WTC11 (cell line): ENCODE measurements at regions not wholly inside any gene's neighbourhood (a gene's known extent, or its start where the extent isn't known, plus 50 kb on each side); places are given as distances from the start of the nearest gene placed in this dataset.

Source experiments
- ATAC-seq: fragments of 200-7000 bp; cut with Tn5 transposase; 2 replicates; pipeline ENCODE4 v1.10.0; 2021; ENCODE audit warnings: mild to moderate bottlenecking, moderate library complexity
- CTCF ChIA-PET: fragments of 300-600 bp; sonication (Branson Sonifier 250); formaldehyde crosslinking; loops from one replicate; lab custom pipeline; 2021; ENCODE audit warnings: antibody characterized with exemption; lab: Charles Lee
- POLR2A ChIA-PET: fragments of 350-600 bp; sonication (Branson Sonifier 250); formaldehyde crosslinking; loops from one replicate; lab custom pipeline; 2021; ENCODE audit warnings: antibody characterized with exemption; lab: Charles Lee
- DNase-seq: peaks from one replicate; pipeline ENCODE4 v3.0.0; 2021; ENCODE audit warnings: low spot score
- H3K27ac Mint-ChIP-seq: 2 replicates; pipeline ENCODE4 v1.8.0; 2021; ENCODE audit warnings: mixed read lengths
- H3K27me3 Mint-ChIP-seq: 2 replicates; pipeline ENCODE4 v1.8.0; 2021; ENCODE audit warnings: low read depth, mild to moderate bottlenecking, moderate library complexity, mixed read lengths
- H3K36me3 Mint-ChIP-seq: 2 replicates; pipeline ENCODE4 v1.8.0; 2021; ENCODE audit warnings: mixed read lengths
- H3K4me1 Mint-ChIP-seq: 2 replicates; pipeline ENCODE4 v1.8.0; 2022; ENCODE audit warnings: mixed read lengths
- H3K4me3 Mint-ChIP-seq: 2 replicates; pipeline ENCODE4 v1.8.0; 2021; ENCODE audit warnings: mild to moderate bottlenecking, moderate library complexity, mixed read lengths
- H3K9me3 Mint-ChIP-seq: 2 replicates; pipeline ENCODE4 v1.8.0; 2021; ENCODE audit warnings: mixed read lengths
- CREM ChIP-seq: sonication (generic); formaldehyde crosslinking; IDR thresholded peaks from 2 replicates; pipeline ENCODE4 v1.8.1; 2022; ENCODE audit warnings: mild to moderate bottlenecking, missing genetic modification reagents, moderate library complexity
- E2F5 ChIP-seq: sonication (generic); formaldehyde crosslinking; IDR thresholded peaks from 2 replicates; pipeline ENCODE4 v1.8.1; 2022; ENCODE audit warnings: mild to moderate bottlenecking, moderate library complexity, missing genetic modification reagents
- ELF4 ChIP-seq: sonication (generic); formaldehyde crosslinking; IDR thresholded peaks from 2 replicates; pipeline ENCODE4 v1.8.1; 2022; ENCODE audit warnings: low read depth, mild to moderate bottlenecking, moderate library complexity, missing genetic modification reagents
- FOXJ3 ChIP-seq: sonication (generic); formaldehyde crosslinking; IDR thresholded peaks from 2 replicates; pipeline ENCODE4 v1.9.0; 2021; ENCODE audit warnings: missing genetic modification reagents, mild to moderate bottlenecking, borderline replicate concordance
- FOXK1 ChIP-seq: sonication (generic); formaldehyde crosslinking; IDR thresholded peaks from 2 replicates; pipeline ENCODE4 v1.8.0; 2022; ENCODE audit warnings: mild to moderate bottlenecking, moderate library complexity, missing genetic modification reagents
- GRHL2 ChIP-seq: fragments of 250-450 bp; sonication (Bioruptor Pico); IDR thresholded peaks from 2 replicates; pipeline ENCODE4 v1.8.0; 2022; ENCODE audit warnings: mild to moderate bottlenecking, moderate library complexity; ENCODE audit not compliant: insufficient replicate concordance, severe bottlenecking
- HMGXB4 ChIP-seq: sonication (generic); formaldehyde crosslinking; IDR thresholded peaks from 2 replicates; pipeline ENCODE4 v1.8.1; 2023; ENCODE audit warnings: mild to moderate bottlenecking, moderate library complexity, missing genetic modification reagents
- IRF2 ChIP-seq: sonication (generic); formaldehyde crosslinking; IDR thresholded peaks from 2 replicates; pipeline ENCODE4 v1.8.0; 2022; ENCODE audit warnings: low read depth, missing genetic modification reagents, borderline replicate concordance
- JUN ChIP-seq: sonication (generic); formaldehyde crosslinking; IDR thresholded peaks from 2 replicates; pipeline ENCODE4 v1.8.0; 2023; ENCODE audit warnings: mild to moderate bottlenecking, missing genetic modification reagents
- NR1H2 ChIP-seq: sonication (generic); formaldehyde crosslinking; IDR thresholded peaks from 2 replicates; pipeline ENCODE4 v1.9.0; 2021; ENCODE audit warnings: mild to moderate bottlenecking, moderate library complexity, missing genetic modification reagents
- OVOL2 ChIP-seq: fragments of 250-450 bp; sonication (Bioruptor Pico); IDR thresholded peaks from 2 replicates; pipeline ENCODE4 v1.9.0; 2021; ENCODE audit warnings: mild to moderate bottlenecking, borderline replicate concordance
- RELA ChIP-seq: sonication (generic); formaldehyde crosslinking; IDR thresholded peaks from 2 replicates; pipeline ENCODE4 v1.8.1; 2022; ENCODE audit warnings: missing genetic modification reagents, mild to moderate bottlenecking, borderline replicate concordance
- SMAD3 ChIP-seq: sonication (generic); formaldehyde crosslinking; IDR thresholded peaks from 2 replicates; pipeline ENCODE4 v1.8.0; 2022; ENCODE audit warnings: missing genetic modification reagents, mild to moderate bottlenecking, borderline replicate concordance
- SMAD4 ChIP-seq: sonication (generic); formaldehyde crosslinking; IDR thresholded peaks from 2 replicates; pipeline ENCODE4 v1.8.0; 2022; ENCODE audit warnings: mild to moderate bottlenecking, missing genetic modification reagents
- TEAD1 ChIP-seq: sonication (generic); formaldehyde crosslinking; IDR thresholded peaks from 2 replicates; pipeline ENCODE4 v1.8.0; 2022; ENCODE audit warnings: mild to moderate bottlenecking, missing genetic modification reagents
- USF2 ChIP-seq: sonication (generic); formaldehyde crosslinking; IDR thresholded peaks from 2 replicates; pipeline ENCODE4 v1.8.1; 2023; ENCODE audit warnings: mild to moderate bottlenecking, missing genetic modification reagents, moderate library complexity
- ZNF121 ChIP-seq: sonication (generic); formaldehyde crosslinking; IDR thresholded peaks from 2 replicates; pipeline ENCODE4 v1.8.0; 2023; ENCODE audit warnings: missing genetic modification reagents
- ZNF138 ChIP-seq: sonication (generic); formaldehyde crosslinking; conservative IDR thresholded peaks from 2 replicates; pipeline ENCODE4 v1.8.1; 2022; ENCODE audit warnings: mild to moderate bottlenecking, moderate library complexity, missing genetic modification reagents
- ZNF232 ChIP-seq: sonication (generic); formaldehyde crosslinking; IDR thresholded peaks from 2 replicates; pipeline ENCODE4 v1.8.0; 2022; ENCODE audit warnings: mild to moderate bottlenecking, missing genetic modification reagents
- ZNF263 ChIP-seq: sonication (generic); formaldehyde crosslinking; IDR thresholded peaks from 2 replicates; pipeline ENCODE4 v1.8.1; 2022; ENCODE audit warnings: low read depth, mild to moderate bottlenecking, moderate library complexity, missing genetic modification reagents
- ZNF423 ChIP-seq: fragments of 250-450 bp; sonication (Bioruptor Pico); IDR thresholded peaks from 2 replicates; pipeline ENCODE4 v2.1.2; 2022; ENCODE audit warnings: mild to moderate bottlenecking, moderate library complexity
- TF ChIP-seq, protein P1 (sequence below): sonication (generic); formaldehyde crosslinking; IDR thresholded peaks from 2 replicates; pipeline ENCODE4 v1.8.0; 2022; ENCODE audit warnings: mild to moderate bottlenecking, missing genetic modification reagents
- TF ChIP-seq, protein P2 (sequence below): fragments of 250-450 bp; sonication (Bioruptor Pico); IDR thresholded peaks from 2 replicates; pipeline ENCODE4 v1.9.0; 2021; ENCODE audit warnings: mild to moderate bottlenecking

DNA sequence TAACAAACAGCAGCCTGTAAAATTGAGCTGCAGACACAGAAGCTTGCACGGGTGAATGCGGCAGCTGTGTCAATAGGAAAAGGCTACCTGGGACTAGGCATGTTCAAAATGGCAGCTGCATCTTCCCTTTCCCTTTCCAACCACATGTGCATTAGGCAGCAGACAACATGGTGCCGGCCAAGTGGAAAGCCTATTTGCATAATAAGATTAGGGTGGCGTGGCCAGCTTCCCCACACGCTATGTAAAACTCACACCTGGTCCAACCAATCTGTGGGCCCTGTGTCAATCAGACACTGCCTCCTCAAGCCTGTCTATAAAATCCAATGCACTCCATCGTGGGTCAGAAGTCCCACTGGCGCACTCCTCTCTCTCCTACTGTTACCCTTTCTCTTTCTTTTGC, 61.0 kb upstream of the RBBP6 start (continued):
- TF ChIP-seq, protein P1, sequence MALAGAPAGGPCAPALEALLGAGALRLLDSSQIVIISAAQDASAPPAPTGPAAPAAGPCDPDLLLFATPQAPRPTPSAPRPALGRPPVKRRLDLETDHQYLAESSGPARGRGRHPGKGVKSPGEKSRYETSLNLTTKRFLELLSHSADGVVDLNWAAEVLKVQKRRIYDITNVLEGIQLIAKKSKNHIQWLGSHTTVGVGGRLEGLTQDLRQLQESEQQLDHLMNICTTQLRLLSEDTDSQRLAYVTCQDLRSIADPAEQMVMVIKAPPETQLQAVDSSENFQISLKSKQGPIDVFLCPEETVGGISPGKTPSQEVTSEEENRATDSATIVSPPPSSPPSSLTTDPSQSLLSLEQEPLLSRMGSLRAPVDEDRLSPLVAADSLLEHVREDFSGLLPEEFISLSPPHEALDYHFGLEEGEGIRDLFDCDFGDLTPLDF (CRISPR knock-in tag) = no peak

DNA sequence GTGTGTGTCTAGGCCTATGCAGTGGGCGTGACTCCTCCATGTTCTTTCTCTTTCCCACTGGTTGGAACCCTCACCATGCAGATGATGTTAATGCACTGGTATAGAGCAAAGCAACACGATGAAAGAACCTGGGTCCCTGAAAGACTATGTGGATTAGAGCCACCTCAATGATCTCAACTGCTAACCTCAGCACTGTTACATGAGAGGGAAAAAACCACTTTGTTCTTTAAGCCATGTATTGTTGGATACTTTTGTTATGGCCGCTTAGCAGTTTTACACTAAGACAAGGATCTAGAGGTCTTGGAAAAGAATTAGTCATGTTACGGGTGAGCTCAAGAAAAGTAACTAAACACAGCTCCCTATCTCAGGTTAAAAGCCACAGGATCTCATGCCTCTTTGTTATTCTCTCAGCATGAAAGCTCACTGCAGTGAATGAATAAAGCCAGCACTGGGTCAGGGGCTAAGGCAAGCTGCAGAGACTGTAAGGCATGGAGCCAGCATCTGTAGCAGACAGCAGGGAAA, 56.6 kb upstream of the RBBP6 start:
- POLR2A ChIA-PET = interaction anchor here (0.8 kb wide), 1 partner anchor 320 kb away, joined by 3 read pairs; no protein-coding TSS in a partner anchor
- Mint-ChIP-seq H3K36me3 (peaks cover 2% of the 10 kb centered on the region; the same call in 1 of the 2 replicates), H3K4me1 (peaks cover 18% of the 10 kb centered on the region), H3K27me3 (peaks cover 98% of the 10 kb centered on the region)
- TF ChIP-seq CREM (CRISPR knock-in tag) = 0 out of 2 replicates have a peak, but pooled peaks have one; percentile 23
- TF ChIP-seq ZNF263 = no peak
- TF ChIP-seq USF2 (CRISPR knock-in tag) = no peak
- peak; percentile 3; the same call in 1 of the 2 replicates for TF ChIP-seq ZNF423 (CRISPR knock-in tag)
- TF ChIP-seq, all 79 proteins: peak for 2
- Mint-ChIP-seq H3K4me3 (no peak overlapping the region; the same call in 1 of the 2 replicates), H3K9me3 (peaks cover 14% of the 10 kb centered on the region), H3K27ac (no peak overlapping the region)
- DNase-seq (peak; percentile 29), ATAC-seq (peak; percentile 95)
- CTCF ChIA-PET = interaction anchor here (0.7 to 2.1 kb wide), 8 partner anchors 22 to 467 kb away, joined by 3 to 15 read pairs (median 4); no protein-coding TSS in a partner anchor

- Mint-ChIP-seq H3K27ac (no peak overlapping the region), H3K4me1 (peaks cover 11% of the 10 kb centered on the region), H3K36me3 (peaks cover 15% of the 10 kb centered on the region), H3K27me3 (peaks cover 70% of the 10 kb centered on the region), H3K4me3 (no peak overlapping the region), H3K9me3 (peaks cover 25% of the 10 kb centered on the region)
- DNase-seq (no peak), ATAC-seq (no peak)
- ChIA-PET POLR2A (no interaction called here), CTCF (no interaction called here)
- no peak for TF ChIP-seq OVOL2 (CRISPR knock-in tag)
- TF ChIP-seq, protein P2, sequence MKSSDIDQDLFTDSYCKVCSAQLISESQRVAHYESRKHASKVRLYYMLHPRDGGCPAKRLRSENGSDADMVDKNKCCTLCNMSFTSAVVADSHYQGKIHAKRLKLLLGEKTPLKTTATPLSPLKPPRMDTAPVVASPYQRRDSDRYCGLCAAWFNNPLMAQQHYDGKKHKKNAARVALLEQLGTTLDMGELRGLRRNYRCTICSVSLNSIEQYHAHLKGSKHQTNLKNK (CRISPR knock-in tag) = no peak
- TF ChIP-seq HMGXB4 (CRISPR knock-in tag) = no peak
- no peak for TF ChIP-seq TEAD1 (CRISPR knock-in tag)
- no peak for TF ChIP-seq SMAD3
- no peak for TF ChIP-seq ZNF121 (CRISPR knock-in tag)
- no peak for TF ChIP-seq SMAD4 (CRISPR knock-in tag)
- no peak for TF ChIP-seq IRF2
- TF ChIP-seq ZNF138 (CRISPR knock-in tag) = no peak
- no peak for TF ChIP-seq ZNF232
- TF ChIP-seq FOXK1 (CRISPR knock-in tag) = no peak
- TF ChIP-seq RELA (CRISPR knock-in tag) = no peak
- TF ChIP-seq, protein P1 (CRISPR knock-in tag) = no peak
- TF ChIP-seq JUN (CRISPR knock-in tag) = no peak
- no peak for TF ChIP-seq ELF4 (CRISPR knock-in tag)
- no peak for TF ChIP-seq NR1H2 (CRISPR knock-in tag)
- no peak for TF ChIP-seq GRHL2 (CRISPR knock-in tag)
- TF ChIP-seq FOXJ3 (CRISPR knock-in tag) = no peak
- no peak for TF ChIP-seq E2F5 (CRISPR knock-in tag)
Measured at GRCh38 chr16:24488045-24488444, 51.3 kb upstream of the RBBP6 start.
